Upper lobe of right lung (tissue), 1 donor: ENCODE measurements at regions not wholly inside any gene's neighbourhood (a gene's known extent, or its start where the extent isn't known, plus 50 kb on each side); places are given as distances from the start of the nearest gene placed in this dataset.
"Not testable (repeated sequence)": the region's sequence is repeated elsewhere in the genome, so short reads cannot be mapped to it uniquely, and the experiment has no call there.

Experiments
- ATAC-seq: fragments of 200-7000 bp; cut with Tn5 transposase; one replicate; pipeline ENCODE4 v1.9.1; 2020; ENCODE audit warnings: mild to moderate bottlenecking, moderate library complexity
- DNase-seq: peaks from one replicate; pipeline ENCODE4 v3.0.0-alpha.2; 2020
- H3K27ac ChIP-seq: fragments of 200-600 bp; one replicate; pipeline ENCODE4 v1.8.0; 2022
- H3K27me3 ChIP-seq: fragments of 200-600 bp; one replicate; pipeline ENCODE4 v1.8.0; 2022; ENCODE audit warnings: mild to moderate bottlenecking
- H3K36me3 ChIP-seq: fragments of 200-600 bp; one replicate; pipeline ENCODE4 v1.8.0; 2022
- H3K4me1 ChIP-seq: fragments of 200-600 bp; one replicate; pipeline ENCODE4 v1.8.0; 2022
- H3K4me3 ChIP-seq: fragments of 200-600 bp; one replicate; pipeline ENCODE4 v1.8.0; 2022; ENCODE audit warnings: mild to moderate bottlenecking
- H3K9me3 ChIP-seq: fragments of 200-600 bp; one replicate; pipeline ENCODE4 v1.8.0; 2022
- intact Hi-C: fragments of 100-400 bp; cut with DNase I; formaldehyde crosslinking; loops from one replicate; pipeline ENCODE4 v1.11.0; 2022
- TF ChIP-seq, protein P1 (sequence below): fragments of 200-600 bp; IDR thresholded peaks from one replicate; pipeline ENCODE4 v1.8.0; 2022; ENCODE audit warnings: antibody characterized with exemption
- donor health status: DM: no; HTN: yes; CAD: no; lungs with severe emphysema.

DNA sequence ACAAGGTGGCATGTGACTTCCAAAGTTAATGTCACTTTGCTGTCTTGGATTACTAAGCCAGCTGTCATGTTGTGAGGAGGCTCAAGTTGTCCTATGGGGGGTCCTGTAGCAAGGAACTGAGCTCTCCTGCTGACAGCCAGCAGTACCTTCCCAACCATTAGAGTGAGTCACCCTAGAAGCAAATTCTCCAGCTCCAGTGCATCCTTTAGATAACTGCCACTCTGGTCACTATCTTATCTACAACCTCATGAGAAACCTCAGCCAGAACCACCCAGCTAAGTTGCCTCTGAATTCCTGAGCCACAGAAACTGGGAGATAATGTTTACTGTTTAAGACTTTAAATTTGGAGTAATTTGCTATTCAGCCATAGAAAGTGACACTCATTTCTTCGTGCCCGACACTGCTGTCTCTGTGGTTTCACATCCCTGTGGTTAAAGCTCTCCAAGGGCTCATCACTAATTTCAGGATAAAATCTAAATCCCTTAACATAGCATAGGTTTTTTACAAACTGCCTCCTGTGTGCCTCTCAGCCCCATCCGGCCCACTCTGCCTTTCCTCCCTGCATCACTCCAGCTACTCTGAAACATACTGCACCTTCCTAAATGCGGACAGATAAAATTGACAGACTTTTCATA, 83.5 kb downstream of the PRR15 start:
- DNase-seq (no peak), ATAC-seq (no peak)
- intact Hi-C loops: no loop called here
- no peaks in the 10 kb centered on the region for H3K27me3 ChIP-seq
- H3K27ac ChIP-seq: no peak overlapping the region
- TF ChIP-seq, protein P1, sequence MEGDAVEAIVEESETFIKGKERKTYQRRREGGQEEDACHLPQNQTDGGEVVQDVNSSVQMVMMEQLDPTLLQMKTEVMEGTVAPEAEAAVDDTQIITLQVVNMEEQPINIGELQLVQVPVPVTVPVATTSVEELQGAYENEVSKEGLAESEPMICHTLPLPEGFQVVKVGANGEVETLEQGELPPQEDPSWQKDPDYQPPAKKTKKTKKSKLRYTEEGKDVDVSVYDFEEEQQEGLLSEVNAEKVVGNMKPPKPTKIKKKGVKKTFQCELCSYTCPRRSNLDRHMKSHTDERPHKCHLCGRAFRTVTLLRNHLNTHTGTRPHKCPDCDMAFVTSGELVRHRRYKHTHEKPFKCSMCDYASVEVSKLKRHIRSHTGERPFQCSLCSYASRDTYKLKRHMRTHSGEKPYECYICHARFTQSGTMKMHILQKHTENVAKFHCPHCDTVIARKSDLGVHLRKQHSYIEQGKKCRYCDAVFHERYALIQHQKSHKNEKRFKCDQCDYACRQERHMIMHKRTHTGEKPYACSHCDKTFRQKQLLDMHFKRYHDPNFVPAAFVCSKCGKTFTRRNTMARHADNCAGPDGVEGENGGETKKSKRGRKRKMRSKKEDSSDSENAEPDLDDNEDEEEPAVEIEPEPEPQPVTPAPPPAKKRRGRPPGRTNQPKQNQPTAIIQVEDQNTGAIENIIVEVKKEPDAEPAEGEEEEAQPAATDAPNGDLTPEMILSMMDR: no peak
- H3K4me1 ChIP-seq: no peaks in the 10 kb centered on the region
- no peak overlapping the region for H3K4me3 ChIP-seq
- no peaks in the 10 kb centered on the region for H3K36me3 ChIP-seq
- no peaks in the 10 kb centered on the region for H3K9me3 ChIP-seq

DNA sequence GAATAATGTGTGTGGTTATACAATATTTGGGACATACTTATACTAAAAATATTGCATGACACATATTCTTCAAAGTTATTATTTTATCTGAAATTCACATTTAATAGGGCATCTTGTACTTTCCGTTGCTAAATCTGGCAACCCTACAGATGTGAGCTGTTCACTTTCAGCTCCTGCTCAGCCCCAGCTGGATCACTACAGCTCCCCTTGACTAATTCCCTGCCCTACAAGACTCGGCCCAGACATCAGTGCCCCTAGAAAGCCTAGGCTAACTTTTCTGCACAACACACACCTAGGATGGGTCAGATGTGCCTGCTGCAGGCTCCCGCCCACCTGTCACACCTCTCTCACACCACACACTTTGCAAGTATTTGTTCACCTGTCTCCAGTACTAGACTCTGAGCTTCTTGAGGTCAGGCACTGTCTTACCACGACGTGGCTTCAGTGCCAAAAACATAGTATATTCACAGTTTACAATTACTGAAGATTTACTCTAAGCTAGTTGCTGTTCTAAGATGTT, 84.1 kb downstream of the PRR15 start:
- H3K4me3 ChIP-seq, DNase-seq, H3K4me1 ChIP-seq, intact Hi-C loops, H3K9me3 ChIP-seq, H3K27me3 ChIP-seq, H3K36me3 ChIP-seq, ATAC-seq, H3K27ac ChIP-seq: not testable (repeated sequence)

DNA sequence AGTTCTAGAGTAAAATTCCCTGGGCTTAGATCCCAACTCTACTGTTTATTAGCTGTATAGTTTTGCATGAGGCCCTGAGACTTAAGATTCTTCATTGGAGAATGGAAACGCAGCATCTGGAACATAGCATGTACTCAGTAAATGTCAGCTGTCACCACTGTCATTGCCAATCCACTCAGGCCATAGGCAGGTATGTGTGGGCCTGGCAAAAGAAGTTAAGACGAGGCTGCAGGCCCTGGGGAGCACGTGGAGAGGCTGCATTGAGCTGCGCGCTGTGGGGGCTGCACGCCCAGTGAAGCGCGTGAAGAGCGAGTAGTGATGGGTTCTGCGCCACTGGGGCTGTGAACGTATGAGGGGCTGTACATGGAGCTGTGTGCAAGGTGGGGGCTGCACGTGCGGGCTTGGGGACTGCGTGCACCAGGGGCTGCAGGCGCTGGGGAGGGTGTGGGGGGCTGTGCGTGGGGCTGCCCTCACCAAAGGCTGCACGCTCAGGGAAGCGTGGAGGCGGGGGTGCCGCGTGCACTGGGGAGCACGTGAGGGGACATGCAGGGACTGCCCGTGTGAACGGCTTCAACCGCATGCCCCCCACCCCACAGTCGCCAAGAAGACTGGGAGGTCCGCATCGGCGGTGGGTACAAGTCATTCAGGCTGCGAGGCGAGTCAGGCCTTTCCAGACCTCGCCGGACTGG, 85.5 kb downstream of the PRR15 start:
- H3K36me3 ChIP-seq: no peaks in the 10 kb centered on the region
- H3K4me1 ChIP-seq: no peaks in the 10 kb centered on the region
- H3K4me3 ChIP-seq: no peak overlapping the region
- DNase-seq (no peak), ATAC-seq (peak; percentile 31)
- no peak overlapping the region for H3K27ac ChIP-seq
- TF ChIP-seq, protein P1: no peak
- no peaks in the 10 kb centered on the region for H3K27me3 ChIP-seq
- H3K9me3 ChIP-seq: no peaks in the 10 kb centered on the region
- intact Hi-C loops: no loop called here

DNA sequence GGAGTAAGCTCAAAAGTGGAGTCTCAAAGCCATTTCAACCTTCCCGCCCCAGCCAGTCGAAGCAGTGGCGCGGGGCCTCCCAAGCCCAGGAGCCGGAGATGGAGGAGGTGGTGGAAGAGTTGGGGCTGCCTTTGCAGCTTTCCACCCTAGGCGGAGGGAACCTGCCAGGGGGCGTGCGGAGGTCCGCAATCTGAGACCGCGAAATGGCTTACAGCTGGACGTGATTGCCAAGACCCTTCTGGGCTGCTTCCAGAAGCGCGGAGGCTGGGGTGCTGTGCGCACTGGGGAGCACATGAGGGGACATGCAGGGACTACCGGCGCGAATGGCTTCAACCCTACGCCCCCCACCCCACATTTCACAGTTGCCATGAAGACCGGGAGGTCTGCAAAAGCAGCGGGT, 86.2 kb downstream of the PRR15 start:
- H3K27ac ChIP-seq: no peak overlapping the region
- H3K27me3 ChIP-seq: no peaks in the 10 kb centered on the region
- DNase-seq (no peak), ATAC-seq (no peak)
- no peaks in the 10 kb centered on the region for H3K4me1 ChIP-seq
- no peaks in the 10 kb centered on the region for H3K36me3 ChIP-seq
- no peak overlapping the region for H3K4me3 ChIP-seq
- no peaks in the 10 kb centered on the region for H3K9me3 ChIP-seq
- TF ChIP-seq, protein P1: no peak
- intact Hi-C loops: no loop called here

DNA sequence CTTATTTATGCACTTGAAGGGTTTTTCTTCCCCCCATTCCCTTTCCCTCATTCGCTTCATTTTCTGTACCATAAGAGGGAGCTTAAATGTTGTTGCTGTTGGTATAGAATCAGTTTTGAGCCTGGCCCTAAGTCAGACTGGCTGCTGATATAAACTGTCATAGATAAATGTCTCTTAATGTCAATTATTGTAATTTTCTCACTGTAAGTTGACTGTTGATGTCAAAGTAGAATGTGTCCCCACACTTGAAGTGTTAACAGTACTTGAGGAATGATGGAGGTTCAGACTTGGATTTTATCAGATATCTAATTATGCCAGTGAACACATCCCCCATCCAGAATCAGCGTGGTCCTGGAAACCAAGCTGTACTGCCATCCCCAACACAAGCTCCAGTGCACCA, 87.8 kb downstream of the PRR15 start:
- no peaks in the 10 kb centered on the region for H3K36me3 ChIP-seq
- H3K4me3 ChIP-seq: no peak overlapping the region
- H3K27me3 ChIP-seq: no peaks in the 10 kb centered on the region
- H3K27ac ChIP-seq: no peak overlapping the region
- TF ChIP-seq, protein P1: no peak
- H3K9me3 ChIP-seq: no peaks in the 10 kb centered on the region
- no peaks in the 10 kb centered on the region for H3K4me1 ChIP-seq
- DNase-seq (no peak), ATAC-seq (no peak)
- intact Hi-C loops: no loop called here

DNA sequence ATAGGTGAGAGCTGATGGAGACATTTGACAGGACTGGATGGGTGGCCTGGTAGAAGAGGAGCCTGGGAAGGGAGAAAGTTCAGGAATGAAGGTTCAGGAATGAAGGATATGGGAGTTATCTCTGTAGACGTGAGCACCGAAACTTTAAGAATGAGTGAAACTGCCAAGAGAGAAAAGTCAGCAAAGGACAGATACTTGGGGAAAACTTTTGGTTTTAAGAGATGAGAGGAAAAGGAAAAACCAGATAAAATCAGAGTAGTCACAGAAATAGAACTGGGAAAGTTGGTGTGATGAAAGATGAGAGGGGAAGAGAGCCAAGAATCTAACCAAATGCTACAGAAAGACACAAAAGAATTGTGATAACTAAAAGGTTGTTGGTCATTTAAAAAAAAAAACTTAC, 88.9 kb downstream of the PRR15 start:
- H3K36me3 ChIP-seq: no peaks in the 10 kb centered on the region
- H3K4me1 ChIP-seq: no peaks in the 10 kb centered on the region
- no peak overlapping the region for H3K4me3 ChIP-seq
- intact Hi-C loops: no loop called here
- TF ChIP-seq, protein P1: no peak
- H3K9me3 ChIP-seq: no peaks in the 10 kb centered on the region
- H3K27ac ChIP-seq: no peak overlapping the region
- DNase-seq (no peak), ATAC-seq (no peak)
- H3K27me3 ChIP-seq: no peaks in the 10 kb centered on the region

DNA sequence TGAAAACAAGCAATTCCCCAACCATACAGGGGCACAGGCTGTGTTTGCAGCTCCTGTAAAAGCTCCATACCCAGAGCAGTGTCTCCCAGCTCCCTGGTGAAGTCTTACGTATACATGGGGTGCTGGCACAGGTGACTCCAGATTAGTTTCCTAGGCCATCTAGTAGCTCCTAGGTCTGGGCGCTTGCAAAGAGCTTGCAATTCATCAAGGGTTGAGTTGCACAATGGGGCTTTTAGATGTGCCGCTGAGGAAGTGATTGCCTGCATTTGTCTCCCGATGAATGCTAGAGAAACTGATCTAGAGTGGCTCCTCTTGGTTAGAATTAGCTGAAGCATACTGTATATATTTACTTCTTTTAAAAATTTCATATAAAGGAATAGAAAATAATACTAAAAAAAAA, 90.7 kb downstream of the PRR15 start:
- DNase-seq, H3K27me3 ChIP-seq, H3K36me3 ChIP-seq, ATAC-seq, H3K4me3 ChIP-seq, H3K4me1 ChIP-seq, H3K27ac ChIP-seq, H3K9me3 ChIP-seq, intact Hi-C loops: not testable (repeated sequence)
